ENCODE measurements at regions not wholly inside any gene's neighbourhood (a gene's known extent, or its start where the extent isn't known, plus 50 kb on each side); places are given as distances from the start of the nearest gene placed in this dataset.

- TF ChIP-seq, protein P1, sequence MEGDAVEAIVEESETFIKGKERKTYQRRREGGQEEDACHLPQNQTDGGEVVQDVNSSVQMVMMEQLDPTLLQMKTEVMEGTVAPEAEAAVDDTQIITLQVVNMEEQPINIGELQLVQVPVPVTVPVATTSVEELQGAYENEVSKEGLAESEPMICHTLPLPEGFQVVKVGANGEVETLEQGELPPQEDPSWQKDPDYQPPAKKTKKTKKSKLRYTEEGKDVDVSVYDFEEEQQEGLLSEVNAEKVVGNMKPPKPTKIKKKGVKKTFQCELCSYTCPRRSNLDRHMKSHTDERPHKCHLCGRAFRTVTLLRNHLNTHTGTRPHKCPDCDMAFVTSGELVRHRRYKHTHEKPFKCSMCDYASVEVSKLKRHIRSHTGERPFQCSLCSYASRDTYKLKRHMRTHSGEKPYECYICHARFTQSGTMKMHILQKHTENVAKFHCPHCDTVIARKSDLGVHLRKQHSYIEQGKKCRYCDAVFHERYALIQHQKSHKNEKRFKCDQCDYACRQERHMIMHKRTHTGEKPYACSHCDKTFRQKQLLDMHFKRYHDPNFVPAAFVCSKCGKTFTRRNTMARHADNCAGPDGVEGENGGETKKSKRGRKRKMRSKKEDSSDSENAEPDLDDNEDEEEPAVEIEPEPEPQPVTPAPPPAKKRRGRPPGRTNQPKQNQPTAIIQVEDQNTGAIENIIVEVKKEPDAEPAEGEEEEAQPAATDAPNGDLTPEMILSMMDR (IDR thresholded peaks at IDR 0.05; ENCODE audit: control extremely low read depth in 1 of 3, insufficient read depth in 1 of 3, low read depth in 1 of 3, low read length in 3 of 3): no peak
- TF ChIP-seq POLR2AphosphoS5 (IDR thresholded peaks at IDR 0.05; ENCODE audit: low read depth, low read length) (no peak), KDM4A (IDR thresholded peaks at IDR 0.05; ENCODE audit: low read depth, low read length, severe bottlenecking) (no peak), YY1 (IDR thresholded peaks at IDR 0.05; ENCODE audit: low read depth, low read length) (no peak), CBX5 (IDR thresholded peaks at IDR 0.05; ENCODE audit: low read depth, low read length) (no peak), BRCA1 (IDR thresholded peaks at IDR 0.05; ENCODE audit: low read depth, low read length) (no peak), TCF12 (IDR thresholded peaks at IDR 0.05; ENCODE audit: low read depth, low read length) (no peak), NANOG (IDR thresholded peaks at IDR 0.05; ENCODE audit: insufficient read depth, low read depth, low read length, poor library complexity, severe bottlenecking) (no peak)
These were observed 406.4 kb upstream of the ZNF462 start (continued) for GRCh38 chr9:106456581-106456980.

Data from H1 (cell line).